Thyroid gland (tissue), 4 donors: ENCODE measurements at regions not wholly inside any gene's neighbourhood (a gene's known extent, or its start where the extent isn't known, plus 50 kb on each side); places are given as distances from the start of the nearest gene placed in this dataset.

ENCODE experiments used
- CTCF ChIP-seq, 6 experiments: fragments of 200-600 bp in 3 of 6; fragments of 450-650 bp in 3 of 6; sonication (generic) in 3 of 6; IDR thresholded peaks; one replicate each; pipeline ENCODE4 v1.5.1; 2016 to 2019; ENCODE audit warnings: antibody characterized with exemption in 6 of 6, mild to moderate bottlenecking in 2 of 6, inconsistent platforms in 1 of 6, moderate library complexity in 1 of 6
- POLR2A ChIP-seq, 2 donors: fragments of 450-650 bp; IDR thresholded peaks; one replicate each; pipeline ENCODE4 v1.6.1; 2017; ENCODE audit warnings: antibody characterized with exemption in 2 of 2, mild to moderate bottlenecking in 2 of 2, moderate library complexity in 1 of 2

- TF ChIP-seq CTCF (IDR thresholded peaks at IDR 0.05) (no peak), POLR2A (IDR thresholded peaks at IDR 0.05) (no peak)
Observed at GRCh38 chr3:27813255-27813654, 91.1 kb upstream of the EOMES start.
